Duodenal mucosa (tissue), 2 donors: ENCODE measurements at regions not wholly inside any gene's neighbourhood (a gene's known extent, or its start where the extent isn't known, plus 50 kb on each side); places are given as distances from the start of the nearest gene placed in this dataset.
"Not testable (repeated sequence)": the region's sequence is repeated elsewhere in the genome, so short reads cannot be mapped to it uniquely, and the experiment has no call there.

Experiments
- H3K27ac ChIP-seq: one replicate; pipeline ENCODE4 v1.7.0; 2013; ENCODE audit warnings: low read depth, low read length
- H3K27me3 ChIP-seq, 2 donors: one replicate each; pipeline ENCODE4 v1.7.0; 2013; ENCODE audit warnings: low read length in 2 of 2, control low read depth in 1 of 2; ENCODE audit not compliant: insufficient read depth in 2 of 2, control insufficient read depth in 1 of 2
- H3K36me3 ChIP-seq, 2 donors: one replicate each; pipeline ENCODE4 v1.7.0; 2013; ENCODE audit warnings: low read length in 2 of 2, control low read depth in 1 of 2; ENCODE audit not compliant: insufficient read depth in 2 of 2, control insufficient read depth in 1 of 2
- H3K4me1 ChIP-seq, 2 donors: one replicate each; pipeline ENCODE4 v1.7.0; 2013; ENCODE audit warnings: low read length in 2 of 2, control low read depth in 1 of 2; ENCODE audit not compliant: insufficient read depth in 2 of 2, control insufficient read depth in 1 of 2
- H3K4me3 ChIP-seq, 2 donors: one replicate each; pipeline ENCODE4 v1.7.0; 2013; ENCODE audit warnings: low read length in 2 of 2, low read depth in 1 of 2
- H3K9ac ChIP-seq, 2 donors: one replicate each; pipeline ENCODE4 v1.7.0; 2013; ENCODE audit warnings: low read length in 2 of 2, low read depth in 1 of 2
- H3K9me3 ChIP-seq, 2 donors: one replicate each; pipeline ENCODE4 v1.7.0; 2013; ENCODE audit warnings: low read length in 2 of 2, control low read depth in 1 of 2; ENCODE audit not compliant: control insufficient read depth in 1 of 2

GRCh38 chr12:34249271-34249670 is 227.0 kb downstream of the ALG10 start:
- Histone ChIP-seq H3K36me3 (no peaks in the 10 kb centered on the region), H3K4me1 (no peaks in the 10 kb centered on the region), H3K27me3 (no peaks in the 10 kb centered on the region), H3K9ac (no peak overlapping the region), H3K4me3 (no peak overlapping the region), H3K9me3 (peaks cover 0 to 7% of the 10 kb centered on the region in 2 donors), H3K27ac (no peak overlapping the region)

- H3K9ac ChIP-seq, H3K27me3 ChIP-seq, H3K9me3 ChIP-seq, H3K36me3 ChIP-seq, H3K27ac ChIP-seq, H3K4me1 ChIP-seq, H3K4me3 ChIP-seq: not testable (repeated sequence)
Observed at GRCh38 chr12:34251879-34252278, 229.6 kb downstream of the ALG10 start.

GRCh38 chr12:34253674-34254073 is 231.4 kb downstream of the ALG10 start:
- no peak overlapping the region for H3K9ac ChIP-seq
- peaks cover 0 to 2% of the 10 kb centered on the region in 2 donors for H3K9me3 ChIP-seq

GRCh38 chr12:34257093-34257492 is 234.8 kb downstream of the ALG10 start:
- no peaks in the 10 kb centered on the region for H3K36me3 ChIP-seq
- H3K27ac ChIP-seq: no peak overlapping the region
- no peaks in the 10 kb centered on the region for H3K27me3 ChIP-seq
- H3K9ac ChIP-seq: no peak overlapping the region
- H3K9me3 ChIP-seq: no peaks in the 10 kb centered on the region
- H3K4me3 ChIP-seq: no peak overlapping the region
- H3K4me1 ChIP-seq: no peaks in the 10 kb centered on the region

More at GRCh38 chr12:34253674-34254073, 231.4 kb downstream of the ALG10 start:
- no peak overlapping the region for H3K27ac ChIP-seq
- H3K4me3 ChIP-seq: no peak overlapping the region
- H3K27me3 ChIP-seq: no peaks in the 10 kb centered on the region
- no peaks in the 10 kb centered on the region for H3K36me3 ChIP-seq
- no peaks in the 10 kb centered on the region for H3K4me1 ChIP-seq

- H3K27me3 ChIP-seq, H3K27ac ChIP-seq, H3K36me3 ChIP-seq, H3K4me3 ChIP-seq, H3K9ac ChIP-seq, H3K9me3 ChIP-seq, H3K4me1 ChIP-seq: not testable (repeated sequence)
Observed at GRCh38 chr12:34262140-34262539, 239.8 kb downstream of the ALG10 start.

- Histone ChIP-seq H3K27me3 (no peaks in the 10 kb centered on the region), H3K27ac (no peak overlapping the region), H3K9me3 (no peaks in the 10 kb centered on the region), H3K9ac (no peak overlapping the region), H3K4me1 (no peaks in the 10 kb centered on the region), H3K36me3 (no peaks in the 10 kb centered on the region), H3K4me3 (no peak overlapping the region)
Observed at GRCh38 chr12:34264110-34264509, 241.8 kb downstream of the ALG10 start.

GRCh38 chr12:34273703-34274102 is 251.4 kb downstream of the ALG10 start:
- H3K27me3 ChIP-seq, H3K36me3 ChIP-seq, H3K4me3 ChIP-seq, H3K9ac ChIP-seq, H3K4me1 ChIP-seq, H3K27ac ChIP-seq: not testable (repeated sequence)
- peaks cover 11 to 12% of the 10 kb centered on the region in 2 donors for H3K9me3 ChIP-seq

- H3K9me3 ChIP-seq: peaks cover 11 to 12% of the 10 kb centered on the region in 2 donors
- H3K4me3 ChIP-seq: no peak overlapping the region
- no peak overlapping the region for H3K27ac ChIP-seq
- H3K27me3 ChIP-seq: no peaks in the 10 kb centered on the region
- no peaks in the 10 kb centered on the region for H3K4me1 ChIP-seq
- H3K36me3 ChIP-seq: no peaks in the 10 kb centered on the region
- no peak overlapping the region for H3K9ac ChIP-seq
Observed at GRCh38 chr12:34275129-34275528, 252.8 kb downstream of the ALG10 start.

GRCh38 chr12:34286483-34286882 is 264.2 kb downstream of the ALG10 start:
- H3K9ac ChIP-seq: no peak overlapping the region
- H3K36me3 ChIP-seq: no peaks in the 10 kb centered on the region
- H3K4me3 ChIP-seq: no peak overlapping the region
- H3K27me3 ChIP-seq: no peaks in the 10 kb centered on the region
- no peaks in the 10 kb centered on the region for H3K4me1 ChIP-seq
- peaks cover 40 to 49% of the 10 kb centered on the region in 2 donors for H3K9me3 ChIP-seq
- H3K27ac ChIP-seq: no peak overlapping the region

- Histone ChIP-seq H3K9me3 (peaks cover 38 to 51% of the 10 kb centered on the region in 2 donors), H3K9ac (no peak overlapping the region), H3K27ac (no peak overlapping the region), H3K4me3 (no peak overlapping the region), H3K36me3 (no peaks in the 10 kb centered on the region), H3K27me3 (no peaks in the 10 kb centered on the region), H3K4me1 (no peaks in the 10 kb centered on the region)
Observed at GRCh38 chr12:34286934-34287333, 264.6 kb downstream of the ALG10 start.

GRCh38 chr12:34287437-34287836 is 265.1 kb downstream of the ALG10 start:
- Histone ChIP-seq H3K9me3 (peaks cover 38 to 53% of the 10 kb centered on the region in 2 donors), H3K36me3 (no peaks in the 10 kb centered on the region), H3K27me3 (no peaks in the 10 kb centered on the region), H3K4me1 (no peaks in the 10 kb centered on the region), H3K27ac (no peak overlapping the region), H3K9ac (no peak overlapping the region), H3K4me3 (no peak overlapping the region)
